HUES48 (cell line): ENCODE measurements at regions not wholly inside any gene's neighbourhood (a gene's known extent, or its start where the extent isn't known, plus 50 kb on each side); places are given as distances from the start of the nearest gene placed in this dataset.

ENCODE experiments used
- H3K27ac ChIP-seq: one replicate; pipeline ENCODE4 v1.7.0; 2013; ENCODE audit warnings: low read depth, low read length, inconsistent platforms
- H3K27me3 ChIP-seq: 2 replicates; pipeline ENCODE4 v1.6.1; 2013; ENCODE audit warnings: mild to moderate bottlenecking, low read length; ENCODE audit not compliant: control insufficient read depth, insufficient read depth
- H3K36me3 ChIP-seq: 2 replicates; pipeline ENCODE4 v1.6.1; 2013; ENCODE audit warnings: low read length; ENCODE audit not compliant: control insufficient read depth, insufficient read depth
- H3K4me1 ChIP-seq: 2 replicates; pipeline ENCODE4 v1.6.1; 2013; ENCODE audit warnings: mild to moderate bottlenecking, low read length; ENCODE audit not compliant: control insufficient read depth, insufficient read depth
- H3K4me3 ChIP-seq: 2 replicates; pipeline ENCODE4 v1.5.1; 2013; ENCODE audit warnings: mild to moderate bottlenecking, low read depth, low read length
- H3K9ac ChIP-seq: 2 replicates; pipeline ENCODE4 v1.6.1; 2013; ENCODE audit warnings: mild to moderate bottlenecking, low read depth, low read length, moderate library complexity
- H3K9me3 ChIP-seq: 2 replicates; pipeline ENCODE4 v1.6.1; 2013; ENCODE audit warnings: low read length; ENCODE audit not compliant: control insufficient read depth, insufficient read depth

GRCh38 chr13:22298530-22298929, 627.7 kb downstream of the FGF9 start:
- Histone ChIP-seq H3K9me3 (peaks cover 22% of the 10 kb centered on the region), H3K4me3 (no peak overlapping the region), H3K9ac (no peak overlapping the region), H3K27me3 (no peaks in the 10 kb centered on the region), H3K27ac (no peak overlapping the region), H3K36me3 (no peaks in the 10 kb centered on the region), H3K4me1 (no peaks in the 10 kb centered on the region)

GRCh38 chr13:22311734-22312404, 641.0 kb downstream of the FGF9 start:
- Histone ChIP-seq H3K9ac (no peak overlapping the region), H3K9me3 (peaks cover 3% of the 10 kb centered on the region), H3K27ac (no peak overlapping the region), H3K36me3 (no peaks in the 10 kb centered on the region), H3K4me1 (no peaks in the 10 kb centered on the region), H3K27me3 (no peaks in the 10 kb centered on the region), H3K4me3 (no peak overlapping the region)

GRCh38 chr13:22312405-22312803, 641.5 kb downstream of the FGF9 start:
- Histone ChIP-seq H3K4me3 (no peak overlapping the region), H3K36me3 (no peaks in the 10 kb centered on the region), H3K27me3 (no peaks in the 10 kb centered on the region), H3K27ac (no peak overlapping the region), H3K4me1 (no peaks in the 10 kb centered on the region), H3K9ac (no peak overlapping the region), H3K9me3 (peaks cover 3% of the 10 kb centered on the region)

GRCh38 chr13:22316494-22317025, 645.7 kb downstream of the FGF9 start:
- Histone ChIP-seq H3K9ac (no peak overlapping the region), H3K4me3 (no peak overlapping the region), H3K9me3 (peaks cover 3% of the 10 kb centered on the region; the same call in 1 of the 2 replicates), H3K4me1 (no peaks in the 10 kb centered on the region), H3K36me3 (no peaks in the 10 kb centered on the region), H3K27ac (no peak overlapping the region), H3K27me3 (no peaks in the 10 kb centered on the region)

- Histone ChIP-seq H3K9ac (no peak overlapping the region), H3K4me1 (peaks cover 8% of the 10 kb centered on the region; the same call in 1 of the 2 replicates), H3K27ac (no peak overlapping the region)
Measured at GRCh38 chr13:22320991-22321390, 650.1 kb downstream of the FGF9 start.

GRCh38 chr13:22325761-22326160, 654.9 kb downstream of the FGF9 start:
- H3K27me3 ChIP-seq: no peaks in the 10 kb centered on the region
- peaks cover 9% of the 10 kb centered on the region; the same call in 1 of the 2 replicates for H3K4me1 ChIP-seq
- no peak overlapping the region for H3K4me3 ChIP-seq
- no peak overlapping the region for H3K9ac ChIP-seq
- no peaks in the 10 kb centered on the region for H3K9me3 ChIP-seq
- H3K36me3 ChIP-seq: no peaks in the 10 kb centered on the region
- H3K27ac ChIP-seq: no peak overlapping the region

More at GRCh38 chr13:22320991-22321390, 650.1 kb downstream of the FGF9 start:
- H3K9me3 ChIP-seq: no peaks in the 10 kb centered on the region
- no peak overlapping the region for H3K4me3 ChIP-seq
- H3K36me3 ChIP-seq: no peaks in the 10 kb centered on the region
- no peaks in the 10 kb centered on the region for H3K27me3 ChIP-seq

- Histone ChIP-seq H3K4me1 (no peaks in the 10 kb centered on the region), H3K36me3 (no peaks in the 10 kb centered on the region), H3K9me3 (peaks cover 6% of the 10 kb centered on the region; the same call in 1 of the 2 replicates), H3K4me3 (no peak overlapping the region), H3K9ac (no peak overlapping the region), H3K27me3 (no peaks in the 10 kb centered on the region), H3K27ac (no peak overlapping the region)
Measured at GRCh38 chr13:22332416-22332815, 661.5 kb downstream of the FGF9 start.

GRCh38 chr13:22336460-22336859, 665.6 kb downstream of the FGF9 start:
- H3K27ac ChIP-seq: no peak overlapping the region
- no peaks in the 10 kb centered on the region for H3K4me1 ChIP-seq
- H3K36me3 ChIP-seq: no peaks in the 10 kb centered on the region
- peaks cover 13% of the 10 kb centered on the region for H3K9me3 ChIP-seq
- H3K9ac ChIP-seq: no peak overlapping the region
- H3K27me3 ChIP-seq: no peaks in the 10 kb centered on the region
- H3K4me3 ChIP-seq: no peak overlapping the region

- Histone ChIP-seq H3K9me3 (peaks cover 7% of the 10 kb centered on the region; the same call in 1 of the 2 replicates), H3K27me3 (no peaks in the 10 kb centered on the region), H3K27ac (no peak overlapping the region), H3K36me3 (no peaks in the 10 kb centered on the region), H3K4me3 (no peak overlapping the region), H3K4me1 (no peaks in the 10 kb centered on the region), H3K9ac (no peak overlapping the region)
Measured at GRCh38 chr13:22357132-22357531, 686.3 kb downstream of the FGF9 start.

- Histone ChIP-seq H3K4me3 (no peak overlapping the region), H3K9ac (no peak overlapping the region), H3K4me1 (peaks cover 23% of the 10 kb centered on the region), H3K36me3 (no peaks in the 10 kb centered on the region), H3K27me3 (no peaks in the 10 kb centered on the region), H3K27ac (peak overlapping the region; percentile 87), H3K9me3 (peaks cover 37% of the 10 kb centered on the region)
Measured at GRCh38 chr13:22369090-22369489, 698.2 kb downstream of the FGF9 start.

GRCh38 chr13:22369840-22370239, 699.0 kb downstream of the FGF9 start:
- peak overlapping the region; percentile 24; the same call in 1 of the 2 replicates for H3K4me3 ChIP-seq
- H3K4me1 ChIP-seq: peaks cover 23% of the 10 kb centered on the region
- H3K27me3 ChIP-seq: no peaks in the 10 kb centered on the region
- peaks cover 34% of the 10 kb centered on the region for H3K9me3 ChIP-seq
- no peaks in the 10 kb centered on the region for H3K36me3 ChIP-seq
- no peak overlapping the region for H3K9ac ChIP-seq
- H3K27ac ChIP-seq: peak overlapping the region; percentile 87
